ENCODE measurements at regions not wholly inside any gene's neighbourhood (a gene's known extent, or its start where the extent isn't known, plus 50 kb on each side); places are given as distances from the start of the nearest gene placed in this dataset.

GRCh38 chr13:90400372-90400771, 947.1 kb upstream of the MIR17HG start:
- DNase-seq, result no peak

GRCh38 chr13:90401150-90401549, 946.3 kb upstream of the MIR17HG start:
- no peak for DNase-seq

GRCh38 chr13:90402102-90402501, 945.4 kb upstream of the MIR17HG start:
- no peak for DNase-seq

GRCh38 chr13:90402613-90403012, 944.9 kb upstream of the MIR17HG start:
- DNase-seq, result no peak

- no peak for DNase-seq
Measured at GRCh38 chr13:90403330-90404082, 944.0 kb upstream of the MIR17HG start.

GRCh38 chr13:90405301-90405700, 942.2 kb upstream of the MIR17HG start:
- peak in 1 of 3 donors; percentile 35 for DNase-seq

GRCh38 chr13:90412980-90413379, 934.5 kb upstream of the MIR17HG start:
- DNase-seq, result no peak

- no peak for DNase-seq
Measured at GRCh38 chr13:90413548-90413947, 933.9 kb upstream of the MIR17HG start.

GRCh38 chr13:90414691-90415596, 932.5 kb upstream of the MIR17HG start:
- DNase-seq, result peak; percentile 32 to 76 (median 33)

- no peak for DNase-seq
Measured at GRCh38 chr13:90415902-90416301, 931.6 kb upstream of the MIR17HG start.

GRCh38 chr13:90416519-90416918, 931.0 kb upstream of the MIR17HG start:
- DNase-seq, result no peak

GRCh38 chr13:90416938-90417337, 930.5 kb upstream of the MIR17HG start:
- DNase-seq, result no peak

GRCh38 chr13:90420683-90421082, 926.8 kb upstream of the MIR17HG start:
- DNase-seq, result no peak

- DNase-seq, result peak in 1 of 3 donors; percentile 64
Measured at GRCh38 chr13:90427322-90428272, 919.9 kb upstream of the MIR17HG start.

GRCh38 chr13:90428522-90429210, 918.8 kb upstream of the MIR17HG start:
- no peak for DNase-seq

- no peak for DNase-seq
Measured at GRCh38 chr13:90430127-90430526, 917.4 kb upstream of the MIR17HG start.

GRCh38 chr13:90436697-90437096, 910.8 kb upstream of the MIR17HG start:
- DNase-seq, result no peak

- DNase-seq, result peak in 1 of 3 donors; percentile 42
Measured at GRCh38 chr13:90438576-90438975, 908.9 kb upstream of the MIR17HG start.

GRCh38 chr13:90443268-90443667, 904.2 kb upstream of the MIR17HG start:
- no peak for DNase-seq

GRCh38 chr13:90444232-90444631, 903.3 kb upstream of the MIR17HG start:
- DNase-seq, result no peak

- DNase-seq, result peak; percentile 37 to 85 (median 65)
Measured at GRCh38 chr13:90445179-90445578, 902.3 kb upstream of the MIR17HG start.
